Thyroid gland (tissue), 4 donors: ENCODE measurements at regions not wholly inside any gene's neighbourhood (a gene's known extent, or its start where the extent isn't known, plus 50 kb on each side); places are given as distances from the start of the nearest gene placed in this dataset.

Source experiments
- DNase-seq, 2 donors: peaks; one replicate each; pipeline ENCODE4 v3.0.0-alpha.2; 2019
- H3K27ac ChIP-seq, 3 donors: fragments of 200-600 bp; sonication (generic); 1 replicate in 2 of 3; 2 replicates in 1 of 3; pipeline ENCODE4 v1.5.1; 2016 to 2019; ENCODE audit warnings: mild to moderate bottlenecking in 1 of 3, moderate library complexity in 1 of 3
- H3K27me3 ChIP-seq: fragments of 200-600 bp; sonication (generic); one replicate; pipeline ENCODE4 v1.5.1; 2019
- H3K36me3 ChIP-seq, 2 donors: fragments of 200-600 bp; sonication (generic); one replicate each; pipeline ENCODE4 v1.5.1; 2016 to 2019
- H3K4me1 ChIP-seq, 2 donors: fragments of 200-600 bp; sonication (generic); one replicate each; pipeline ENCODE4 v1.5.1; 2017 to 2019
- H3K4me3 ChIP-seq, 3 donors: fragments of 200-600 bp; sonication (generic); replicated peaks in 1 of 3; 1 replicate in 2 of 3; 2 replicates in 1 of 3; pipeline ENCODE4 v1.5.1; 2016; ENCODE audit warnings: mild to moderate bottlenecking in 1 of 3
- H3K9me3 ChIP-seq: fragments of 200-600 bp; sonication (generic); one replicate; pipeline ENCODE4 v1.5.1; 2017
- POLR2A ChIP-seq, 2 donors: fragments of 450-650 bp; IDR thresholded peaks; one replicate each; pipeline ENCODE4 v1.6.1; 2017; ENCODE audit warnings: antibody characterized with exemption in 2 of 2, mild to moderate bottlenecking in 2 of 2, moderate library complexity in 1 of 2
- WGBS, 2 donors: methylation state at CpG; one replicate each; pipeline ENCODE4 v1.1.5; 2017; 5-methylcytosine and 5-hydroxymethylcytosine counted together
- intact Hi-C: fragments of 100-400 bp; cut with DNase I; formaldehyde crosslinking; loops from one replicate; pipeline ENCODE4 v1.15.1; 2023
- TF ChIP-seq, protein P1 (sequence below), 6 experiments: fragments of 200-600 bp in 3 of 6; fragments of 450-650 bp in 3 of 6; sonication (generic) in 3 of 6; IDR thresholded peaks; one replicate each; pipeline ENCODE4 v1.5.1; 2016 to 2019; ENCODE audit warnings: antibody characterized with exemption in 6 of 6, mild to moderate bottlenecking in 2 of 6, inconsistent platforms in 1 of 6, moderate library complexity in 1 of 6

- Histone ChIP-seq H3K27ac (no peak overlapping the region), H3K27me3 (no peaks in the 10 kb centered on the region), H3K36me3 (no peaks in the 10 kb centered on the region), H3K9me3 (no peaks in the 10 kb centered on the region), H3K4me3 (no peak overlapping the region), H3K4me1 (no peaks in the 10 kb centered on the region)
- no peak for TF ChIP-seq POLR2A (IDR thresholded peaks at IDR 0.05)
- TF ChIP-seq, protein P1, sequence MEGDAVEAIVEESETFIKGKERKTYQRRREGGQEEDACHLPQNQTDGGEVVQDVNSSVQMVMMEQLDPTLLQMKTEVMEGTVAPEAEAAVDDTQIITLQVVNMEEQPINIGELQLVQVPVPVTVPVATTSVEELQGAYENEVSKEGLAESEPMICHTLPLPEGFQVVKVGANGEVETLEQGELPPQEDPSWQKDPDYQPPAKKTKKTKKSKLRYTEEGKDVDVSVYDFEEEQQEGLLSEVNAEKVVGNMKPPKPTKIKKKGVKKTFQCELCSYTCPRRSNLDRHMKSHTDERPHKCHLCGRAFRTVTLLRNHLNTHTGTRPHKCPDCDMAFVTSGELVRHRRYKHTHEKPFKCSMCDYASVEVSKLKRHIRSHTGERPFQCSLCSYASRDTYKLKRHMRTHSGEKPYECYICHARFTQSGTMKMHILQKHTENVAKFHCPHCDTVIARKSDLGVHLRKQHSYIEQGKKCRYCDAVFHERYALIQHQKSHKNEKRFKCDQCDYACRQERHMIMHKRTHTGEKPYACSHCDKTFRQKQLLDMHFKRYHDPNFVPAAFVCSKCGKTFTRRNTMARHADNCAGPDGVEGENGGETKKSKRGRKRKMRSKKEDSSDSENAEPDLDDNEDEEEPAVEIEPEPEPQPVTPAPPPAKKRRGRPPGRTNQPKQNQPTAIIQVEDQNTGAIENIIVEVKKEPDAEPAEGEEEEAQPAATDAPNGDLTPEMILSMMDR (IDR thresholded peaks at IDR 0.05): no peak
- no peak for DNase-seq
- intact Hi-C loops: no loop called here
- 86 to 90% methylated on average over 2 of the region's 2 CpGs for WGBS, 2 donors
These were observed 180.6 kb downstream of the ARL4A start for GRCh38 chr7:12868027-12868426.

- 99% methylated on average over 1 of the region's 1 CpG for WGBS, 2 donors
- Histone ChIP-seq H3K4me3 (no peak overlapping the region), H3K27ac (no peak overlapping the region), H3K27me3 (no peaks in the 10 kb centered on the region), H3K4me1 (no peaks in the 10 kb centered on the region), H3K9me3 (no peaks in the 10 kb centered on the region), H3K36me3 (no peaks in the 10 kb centered on the region)
- DNase-seq: no peak
- TF ChIP-seq POLR2A (IDR thresholded peaks at IDR 0.05): no peak
- TF ChIP-seq, protein P1 (IDR thresholded peaks at IDR 0.05): no peak
- intact Hi-C loops: no loop called here
These were observed 182.8 kb downstream of the ARL4A start for GRCh38 chr7:12870219-12870618.

GRCh38 chr7:12872487-12872886 is 185.1 kb downstream of the ARL4A start:
- DNase-seq: no peak
- Histone ChIP-seq H3K36me3 (no peaks in the 10 kb centered on the region), H3K4me3 (no peak overlapping the region), H3K9me3 (no peaks in the 10 kb centered on the region), H3K27ac (no peak overlapping the region), H3K27me3 (no peaks in the 10 kb centered on the region), H3K4me1 (no peaks in the 10 kb centered on the region)
- intact Hi-C loops: no loop called here
- TF ChIP-seq POLR2A (IDR thresholded peaks at IDR 0.05): no peak
- TF ChIP-seq, protein P1 (IDR thresholded peaks at IDR 0.05): no peak
- WGBS, 2 donors: 85 to 87% methylated on average over 6 of the region's 6 CpGs

GRCh38 chr7:12873571-12873970 is 186.1 kb downstream of the ARL4A start:
- H3K27ac ChIP-seq: no peak overlapping the region
- no peak for DNase-seq
- H3K36me3 ChIP-seq: no peaks in the 10 kb centered on the region
- H3K27me3 ChIP-seq: no peaks in the 10 kb centered on the region
- H3K9me3 ChIP-seq: no peaks in the 10 kb centered on the region
- TF ChIP-seq, protein P1 (IDR thresholded peaks at IDR 0.05): no peak
- TF ChIP-seq POLR2A (IDR thresholded peaks at IDR 0.05): no peak
- WGBS, 2 donors: 66 to 88% methylated on average over 3 of the region's 3 CpGs
- no peak overlapping the region for H3K4me3 ChIP-seq
- no peaks in the 10 kb centered on the region for H3K4me1 ChIP-seq
- intact Hi-C loops: no loop called here

GRCh38 chr7:12879139-12879538 is 191.7 kb downstream of the ARL4A start:
- no peak for TF ChIP-seq POLR2A (IDR thresholded peaks at IDR 0.05)
- TF ChIP-seq, protein P1 (IDR thresholded peaks at IDR 0.05): no peak
- Histone ChIP-seq H3K27ac (no peak overlapping the region), H3K36me3 (no peaks in the 10 kb centered on the region), H3K4me3 (no peak overlapping the region), H3K4me1 (no peaks in the 10 kb centered on the region), H3K27me3 (no peaks in the 10 kb centered on the region), H3K9me3 (no peaks in the 10 kb centered on the region)
- intact Hi-C loops: no loop called here
- DNase-seq: no peak
